Transverse colon (tissue), 3 donors: ENCODE measurements at regions not wholly inside any gene's neighbourhood (a gene's known extent, or its start where the extent isn't known, plus 50 kb on each side); places are given as distances from the start of the nearest gene placed in this dataset.

ENCODE experiments used
- POLR2A ChIP-seq: fragments of 450-650 bp; IDR thresholded peaks from one replicate; pipeline ENCODE4 v1.6.1; 2016; ENCODE audit warnings: antibody characterized with exemption, mild to moderate bottlenecking, moderate library complexity
- TF ChIP-seq, protein P1 (sequence below), 5 experiments: fragments of 200-600 bp in 3 of 5; fragments of 450-650 bp in 2 of 5; sonication (generic) in 3 of 5; IDR thresholded peaks; 1 replicate in 2 of 5; 2 replicates in 3 of 5; pipeline ENCODE4 v1.5.1; 2016 to 2017; ENCODE audit warnings: antibody characterized with exemption in 5 of 5, inconsistent platforms in 3 of 5, mild to moderate bottlenecking in 2 of 5, moderate library complexity in 1 of 5

DNA sequence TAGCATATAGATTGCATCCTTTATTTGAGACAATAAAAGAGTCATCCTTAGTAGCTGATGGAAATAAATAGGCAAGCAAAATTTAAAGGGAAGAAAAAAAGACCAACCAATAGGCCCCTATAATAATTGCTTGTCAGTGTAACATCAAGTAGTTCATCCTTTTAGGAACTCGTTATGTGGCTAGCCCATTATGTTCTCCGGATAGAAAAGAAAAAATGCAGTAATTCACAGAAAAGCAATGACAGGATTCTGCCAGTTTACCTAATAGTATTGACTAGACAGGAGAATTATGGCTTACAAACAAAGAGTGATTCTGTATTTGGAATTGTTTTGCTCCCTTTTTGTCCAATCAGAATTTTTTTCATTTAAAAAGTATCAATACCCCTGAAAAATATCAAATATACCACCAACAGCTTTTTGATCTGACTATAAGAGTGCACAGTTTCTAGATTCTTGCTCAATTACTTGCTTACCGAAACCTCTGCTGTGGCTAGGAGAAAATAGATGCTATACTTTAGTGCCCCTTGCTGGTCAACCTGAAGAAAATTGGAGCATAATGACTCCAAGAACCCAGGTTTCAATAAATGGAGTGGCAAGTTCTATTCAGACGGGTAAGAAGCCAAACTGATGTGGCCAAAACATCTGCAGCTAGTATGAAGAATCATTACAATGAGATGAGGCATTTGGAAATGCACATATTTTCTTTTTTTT is 91.5 kb upstream of the SASH1 start:
- TF ChIP-seq, protein P1, sequence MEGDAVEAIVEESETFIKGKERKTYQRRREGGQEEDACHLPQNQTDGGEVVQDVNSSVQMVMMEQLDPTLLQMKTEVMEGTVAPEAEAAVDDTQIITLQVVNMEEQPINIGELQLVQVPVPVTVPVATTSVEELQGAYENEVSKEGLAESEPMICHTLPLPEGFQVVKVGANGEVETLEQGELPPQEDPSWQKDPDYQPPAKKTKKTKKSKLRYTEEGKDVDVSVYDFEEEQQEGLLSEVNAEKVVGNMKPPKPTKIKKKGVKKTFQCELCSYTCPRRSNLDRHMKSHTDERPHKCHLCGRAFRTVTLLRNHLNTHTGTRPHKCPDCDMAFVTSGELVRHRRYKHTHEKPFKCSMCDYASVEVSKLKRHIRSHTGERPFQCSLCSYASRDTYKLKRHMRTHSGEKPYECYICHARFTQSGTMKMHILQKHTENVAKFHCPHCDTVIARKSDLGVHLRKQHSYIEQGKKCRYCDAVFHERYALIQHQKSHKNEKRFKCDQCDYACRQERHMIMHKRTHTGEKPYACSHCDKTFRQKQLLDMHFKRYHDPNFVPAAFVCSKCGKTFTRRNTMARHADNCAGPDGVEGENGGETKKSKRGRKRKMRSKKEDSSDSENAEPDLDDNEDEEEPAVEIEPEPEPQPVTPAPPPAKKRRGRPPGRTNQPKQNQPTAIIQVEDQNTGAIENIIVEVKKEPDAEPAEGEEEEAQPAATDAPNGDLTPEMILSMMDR (IDR thresholded peaks at IDR 0.05), result peak; percentile 19 to 38 (median 28)
- TF ChIP-seq POLR2A, result no peak
